ENCODE measurements at regions not wholly inside any gene's neighbourhood (a gene's known extent, or its start where the extent isn't known, plus 50 kb on each side); places are given as distances from the start of the nearest gene placed in this dataset.

DNA sequence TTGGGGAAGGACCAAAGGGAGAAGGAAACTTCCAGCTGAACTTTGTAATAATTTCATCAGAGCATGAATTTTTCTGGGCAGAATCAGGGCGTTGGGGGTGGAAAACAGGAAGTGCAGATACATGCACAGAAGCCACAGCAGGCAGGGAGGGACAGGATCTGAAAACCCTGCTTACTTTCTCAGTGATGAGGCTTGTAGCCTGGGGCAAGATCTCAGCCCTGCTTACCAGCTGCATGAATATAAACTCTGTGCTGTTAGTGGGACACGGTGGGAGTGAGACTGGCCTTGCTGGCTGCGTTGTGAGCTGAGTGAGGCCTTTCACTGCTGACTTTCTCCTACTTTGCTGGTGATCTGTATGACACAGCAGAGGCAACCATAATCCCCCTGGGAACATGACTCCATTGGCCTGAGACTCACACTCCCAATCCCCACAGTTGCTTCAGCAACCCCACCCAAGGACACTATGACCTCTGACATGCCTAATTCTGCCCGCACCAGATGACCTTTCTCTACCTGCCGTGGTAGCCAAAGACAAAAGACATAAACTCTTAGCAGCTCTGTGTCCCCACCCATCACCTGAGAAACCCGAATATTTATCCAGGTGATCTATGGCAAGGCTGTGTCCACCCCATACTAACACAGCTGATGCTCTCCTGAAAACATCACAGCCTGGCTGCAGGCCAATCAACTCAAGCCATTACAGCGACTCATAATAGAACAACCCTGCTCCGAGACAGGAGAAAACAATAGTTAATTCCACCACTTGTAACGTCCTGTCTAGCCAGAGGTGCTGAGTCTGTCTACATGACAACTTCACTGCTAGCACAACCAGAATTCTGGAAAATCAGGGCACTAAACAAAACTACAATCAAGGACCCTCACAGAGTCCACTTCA, 190.7 kb upstream of the CHRM2 start:
- peak; percentile 17 for DNase-seq (ENCODE audit: low read depth)
- in situ Hi-C loops (cut with HindIII; ENCODE audit: low pct_unique_long_range_greater_than_20kb, low sequenced_read_pairs) = no loop called here

DNA sequence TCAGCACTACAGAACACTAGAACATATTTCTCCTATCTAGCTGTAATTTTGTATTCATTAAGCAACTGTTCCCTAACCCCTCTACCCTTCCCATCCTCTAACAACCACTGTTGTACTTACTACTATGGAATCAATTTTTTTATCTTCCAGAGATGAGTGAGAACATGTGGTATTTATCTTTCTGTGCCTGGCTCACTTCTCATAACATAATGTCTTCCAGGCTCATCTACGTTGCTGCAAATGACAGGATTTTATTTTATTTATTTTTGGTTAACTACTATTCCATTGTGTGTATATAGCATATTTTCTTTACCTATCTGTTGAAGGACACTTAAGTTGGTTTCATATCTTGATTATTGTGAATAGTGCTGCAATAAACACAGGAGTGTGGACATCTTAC, 200.9 kb upstream of the CHRM2 start:
- DNase-seq (ENCODE audit: low read depth) = no peak
- in situ Hi-C loops (cut with HindIII; ENCODE audit: low pct_unique_long_range_greater_than_20kb, low sequenced_read_pairs) = no loop called here

DNA sequence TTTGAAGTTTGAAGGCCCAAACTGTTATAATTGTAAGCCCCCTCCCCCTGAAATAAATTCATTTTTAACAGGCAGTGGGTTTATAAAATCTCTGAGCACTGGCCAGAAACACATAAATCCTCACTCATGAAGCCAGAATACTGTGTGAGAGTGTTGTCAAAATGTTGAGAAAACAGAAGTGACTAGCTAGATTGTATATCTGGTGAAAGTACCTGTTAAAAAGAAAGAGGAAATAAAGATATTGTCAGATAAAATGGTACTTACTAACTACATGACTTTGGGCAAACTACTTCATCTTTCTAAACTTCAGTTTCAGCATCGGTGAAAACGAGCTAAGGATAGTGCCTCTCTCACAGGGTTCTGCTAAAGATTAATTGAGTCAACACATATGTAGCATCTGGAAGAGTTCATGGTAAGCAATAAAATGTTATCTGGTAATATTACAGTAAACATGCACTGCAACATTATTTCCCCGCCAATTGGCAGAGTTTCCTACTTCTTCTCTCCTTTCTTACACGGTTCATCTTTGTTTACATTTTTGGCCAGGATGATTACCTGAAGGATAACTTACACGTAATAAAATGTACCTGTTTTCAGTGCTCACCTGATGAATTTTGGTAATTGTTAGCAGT, 202.5 kb upstream of the CHRM2 start:
- in situ Hi-C loops (cut with HindIII; ENCODE audit: low pct_unique_long_range_greater_than_20kb, low sequenced_read_pairs) = no loop called here

DNA sequence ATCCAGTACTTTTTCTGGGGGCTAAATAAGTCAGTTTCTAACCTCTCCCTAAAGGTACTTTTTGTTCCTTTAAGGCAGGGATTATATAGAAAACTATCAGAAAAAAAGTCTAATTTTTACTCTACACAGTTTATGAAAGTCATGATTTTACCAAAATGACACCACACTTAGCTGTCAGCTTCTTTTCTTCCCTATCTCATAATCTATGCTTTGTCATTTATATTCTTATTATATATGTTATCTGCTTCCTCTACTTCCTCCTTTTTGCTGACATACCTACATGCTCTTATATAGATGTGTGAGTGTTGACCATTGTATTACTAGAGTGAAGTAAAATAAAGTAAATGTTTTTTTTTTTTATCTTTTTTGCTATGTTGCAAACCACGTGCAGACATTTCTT, 203.9 kb upstream of the CHRM2 start:
- no peak for DNase-seq (ENCODE audit: low read depth)
- in situ Hi-C loops (cut with HindIII; ENCODE audit: low pct_unique_long_range_greater_than_20kb, low sequenced_read_pairs) = no loop called here

More for the DNA sequence above, 202.5 kb upstream of the CHRM2 start:
- no peak for DNase-seq (ENCODE audit: low read depth)

DNA sequence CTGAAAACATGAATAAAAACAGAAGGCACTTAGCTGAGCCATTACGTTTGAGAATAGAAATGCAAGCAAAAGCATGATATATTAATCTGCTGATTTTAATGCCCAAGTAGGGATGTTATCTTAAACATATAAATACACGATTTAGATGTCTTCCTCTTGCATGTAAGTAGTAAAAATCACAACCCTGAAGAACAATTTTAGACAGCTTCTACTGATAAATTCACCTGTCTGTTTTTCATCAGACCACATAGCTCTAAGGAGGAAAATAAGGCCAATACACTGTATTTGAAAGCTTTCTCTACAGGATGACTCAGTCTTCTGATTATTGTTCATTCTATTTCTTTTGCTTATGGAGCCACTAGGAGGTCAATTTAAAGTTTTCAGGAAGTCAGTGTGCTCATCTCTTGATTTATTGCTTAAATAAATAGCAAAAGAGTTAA, 210.9 kb upstream of the CHRM2 start:
- in situ Hi-C loops (cut with HindIII; ENCODE audit: low pct_unique_long_range_greater_than_20kb, low sequenced_read_pairs) = no loop called here
- peak; percentile 22 for DNase-seq (ENCODE audit: low read depth)

DNA sequence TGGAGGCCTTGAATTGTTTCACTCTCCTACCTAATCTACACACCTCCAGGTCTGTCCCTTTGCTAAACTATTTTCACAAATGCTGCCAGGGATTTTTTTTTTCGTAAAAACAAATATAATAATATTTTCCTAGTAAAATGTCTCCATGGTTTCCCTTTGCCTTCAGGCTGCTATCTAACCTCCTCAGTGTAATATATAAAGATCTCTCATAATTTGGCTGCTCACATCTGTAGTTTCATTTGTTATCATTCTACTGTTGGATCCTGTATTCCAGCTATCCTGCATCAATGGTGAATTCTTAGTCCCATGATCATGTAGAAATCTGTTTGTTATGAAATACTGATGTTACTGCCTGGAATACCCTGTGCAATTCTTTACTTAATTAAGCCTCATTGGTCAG, 211.9 kb upstream of the CHRM2 start:
- in situ Hi-C loops (cut with HindIII; ENCODE audit: low pct_unique_long_range_greater_than_20kb, low sequenced_read_pairs) = no loop called here
- DNase-seq (ENCODE audit: low read depth) = no peak

DNA sequence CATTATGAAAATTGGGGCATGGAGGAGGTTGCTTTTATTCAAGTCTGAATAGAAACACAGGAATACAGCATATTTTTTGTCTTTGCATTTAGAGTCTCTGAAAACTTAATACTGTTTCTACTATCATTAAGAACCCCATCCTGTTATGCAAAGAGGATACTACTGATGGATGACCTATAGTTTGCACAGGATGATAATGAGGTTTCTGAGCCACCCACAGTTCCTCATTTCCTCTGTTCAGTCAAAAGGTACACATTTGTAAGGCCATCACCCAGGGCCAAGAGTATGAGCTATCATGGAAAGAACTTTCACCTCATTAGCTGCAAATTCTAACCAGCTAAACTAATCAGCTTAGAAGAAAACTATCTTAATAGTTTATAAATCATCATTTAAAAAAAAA, 213.0 kb upstream of the CHRM2 start:
- in situ Hi-C loops (cut with HindIII; ENCODE audit: low pct_unique_long_range_greater_than_20kb, low sequenced_read_pairs) = no loop called here

DNA sequence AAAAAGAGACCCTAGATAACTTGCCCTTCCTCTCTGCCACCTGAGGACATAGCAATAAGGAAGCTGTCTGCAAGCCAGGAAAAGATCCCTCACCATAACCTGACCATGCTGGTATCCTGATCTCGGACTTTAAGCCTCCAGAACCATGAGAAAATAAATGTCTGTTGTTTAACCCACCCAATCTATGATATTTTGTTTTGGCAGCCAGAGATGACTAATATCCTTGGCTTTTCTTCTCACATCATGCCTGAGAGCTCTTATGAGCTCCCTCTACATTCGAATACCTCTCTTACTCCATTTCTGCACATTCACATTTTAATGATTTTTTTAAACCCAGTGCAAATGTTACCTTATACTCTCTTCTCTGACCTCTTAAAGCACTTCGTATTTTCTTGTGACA, 214.0 kb upstream of the CHRM2 start:
- no peak for DNase-seq (ENCODE audit: low read depth)

More for the DNA sequence above, 213.0 kb upstream of the CHRM2 start:
- no peak for DNase-seq (ENCODE audit: low read depth)

DNA sequence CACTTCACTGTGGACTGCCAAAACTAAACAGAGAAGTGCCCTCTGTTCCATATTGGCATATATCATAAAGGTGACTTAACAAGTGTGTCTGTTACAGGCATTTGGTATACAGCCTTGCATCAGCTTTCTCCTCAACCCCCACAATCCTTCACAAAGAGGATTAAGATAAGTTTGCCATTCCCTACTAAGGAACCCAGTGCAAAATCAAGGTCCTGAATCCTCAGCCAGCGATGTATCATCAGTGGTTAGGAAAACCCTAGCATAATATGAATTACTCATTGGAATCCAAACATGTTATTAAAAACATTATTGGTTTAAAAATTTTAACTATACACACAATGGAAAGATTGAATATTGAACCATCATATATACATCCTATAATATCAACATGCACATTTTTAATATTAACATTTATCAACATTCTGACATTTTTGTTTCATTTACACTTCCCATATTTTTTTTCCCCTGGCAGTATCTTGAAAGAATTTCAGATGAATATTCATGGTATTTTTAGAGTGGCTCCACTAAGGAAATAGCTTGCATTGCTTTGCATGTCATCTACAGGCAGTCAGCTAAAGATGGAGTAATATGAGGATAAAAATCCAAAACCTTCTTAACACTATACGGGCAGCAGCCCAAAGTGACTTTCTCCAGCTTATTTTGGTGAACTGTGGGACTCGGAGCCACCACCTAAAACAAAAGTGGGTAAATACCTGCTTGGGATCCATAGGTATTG, 215.6 kb upstream of the CHRM2 start:
- in situ Hi-C loops (cut with HindIII; ENCODE audit: low pct_unique_long_range_greater_than_20kb, low sequenced_read_pairs) = no loop called here
- no peak for DNase-seq (ENCODE audit: low read depth)

More for the DNA sequence above, 214.0 kb upstream of the CHRM2 start:
- in situ Hi-C loops (cut with HindIII; ENCODE audit: low pct_unique_long_range_greater_than_20kb, low sequenced_read_pairs) = no loop called here

DNA sequence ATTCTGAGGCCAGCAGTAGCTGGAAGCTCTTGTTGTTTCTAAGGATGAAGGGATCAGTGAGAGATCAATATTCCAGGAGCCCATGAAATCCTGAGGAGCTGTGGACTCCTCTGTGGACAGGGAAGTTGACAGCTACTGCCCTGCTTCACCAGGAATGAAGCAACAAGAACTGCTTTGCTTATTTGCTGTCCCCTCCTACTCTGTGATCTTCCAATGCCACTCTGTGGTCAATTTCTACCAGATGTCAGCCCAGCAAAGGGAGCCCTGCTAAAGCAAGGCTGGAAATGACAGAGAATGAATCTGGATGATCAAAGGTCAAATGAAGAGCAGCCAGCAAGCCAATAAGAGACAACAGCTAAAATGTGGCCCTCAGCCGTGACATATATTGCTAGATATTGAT, 227.5 kb upstream of the CHRM2 start:
- in situ Hi-C loops (cut with HindIII; ENCODE audit: low pct_unique_long_range_greater_than_20kb, low sequenced_read_pairs) = no loop called here
- DNase-seq (ENCODE audit: low read depth) = no peak

DNA sequence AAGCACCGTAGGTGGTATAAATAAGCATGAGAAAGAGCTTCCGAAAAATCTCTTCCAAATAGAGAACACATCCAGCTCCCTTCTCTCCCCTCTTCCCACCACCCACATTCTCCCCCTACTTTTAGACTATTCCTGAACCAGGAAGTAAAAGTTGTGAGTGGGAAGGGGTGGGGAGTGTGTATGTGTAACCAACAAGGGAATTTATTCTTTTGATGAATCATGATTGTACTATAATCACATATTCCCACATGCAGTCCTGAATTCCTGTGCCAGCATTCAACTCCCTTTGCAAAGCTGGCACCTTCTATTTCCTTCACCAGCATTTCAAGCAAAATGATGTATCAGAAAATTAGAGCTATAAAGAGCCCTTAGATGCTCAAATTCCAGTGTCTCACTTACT, 230.6 kb upstream of the CHRM2 start:
- DNase-seq (ENCODE audit: low read depth) = no peak
- in situ Hi-C loops (cut with HindIII; ENCODE audit: low pct_unique_long_range_greater_than_20kb, low sequenced_read_pairs) = no loop called here

DNA sequence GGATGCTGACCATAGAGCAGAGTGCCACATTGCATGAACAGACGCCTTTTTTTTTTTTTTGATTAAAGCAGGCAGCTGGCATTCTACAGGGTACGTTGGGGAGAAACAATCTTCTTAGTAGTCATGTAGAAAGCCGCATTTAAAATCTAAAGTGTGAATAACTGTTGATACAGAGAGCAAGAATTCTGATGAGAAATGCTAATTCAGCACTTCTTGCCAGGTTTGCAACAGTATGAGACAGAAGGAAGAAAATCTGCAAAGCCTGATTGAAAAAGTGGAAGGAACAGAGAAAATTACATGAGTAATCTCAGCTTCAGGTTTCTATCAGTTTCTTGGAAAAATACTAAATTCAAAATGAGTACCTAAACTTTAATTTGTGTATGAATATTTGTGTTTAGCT, 232.7 kb upstream of the CHRM2 start:
- in situ Hi-C loops (cut with HindIII; ENCODE audit: low pct_unique_long_range_greater_than_20kb, low sequenced_read_pairs) = no loop called here
- DNase-seq (ENCODE audit: low read depth) = no peak

DNA sequence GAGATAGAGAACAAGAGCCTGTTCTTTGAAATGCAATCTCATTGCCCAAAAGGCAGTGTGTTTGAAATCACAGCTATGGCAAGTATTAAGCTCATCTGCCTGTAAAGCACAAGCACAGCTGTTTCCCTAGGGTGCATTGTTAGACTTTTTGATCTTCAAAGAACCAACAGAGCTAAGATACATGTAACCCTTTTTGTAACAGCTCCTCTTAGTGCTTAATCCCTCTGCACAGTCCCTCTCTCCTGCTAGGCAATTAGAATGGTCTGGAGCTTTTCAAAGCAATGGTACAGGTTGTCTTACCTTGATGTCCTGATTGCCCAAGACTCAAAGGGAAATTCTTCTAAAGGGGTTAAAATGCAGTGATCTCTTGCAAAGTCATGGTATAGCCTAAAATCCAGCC, 249.6 kb upstream of the CHRM2 start:
- DNase-seq (ENCODE audit: low read depth) = no peak
- in situ Hi-C loops (cut with HindIII; ENCODE audit: low pct_unique_long_range_greater_than_20kb, low sequenced_read_pairs) = no loop called here

DNA sequence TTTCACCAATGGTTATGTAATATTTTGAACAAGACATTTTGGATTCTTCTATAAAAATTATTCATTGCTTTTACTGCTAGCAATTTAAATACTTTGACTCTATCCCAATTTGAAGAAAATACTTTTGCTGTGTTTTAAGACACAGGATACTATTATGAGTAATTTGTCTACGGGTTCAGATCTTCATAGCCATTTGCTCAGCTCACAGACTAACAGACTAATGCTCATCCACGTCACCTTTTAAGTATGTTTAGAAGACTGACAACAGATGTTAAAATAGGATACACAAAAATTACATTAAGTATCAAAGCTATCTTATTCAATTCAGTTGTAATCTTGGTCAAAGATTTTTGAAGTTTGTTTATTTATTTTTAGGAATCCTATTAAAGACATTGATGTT, 251.3 kb upstream of the CHRM2 start:
- no peak for DNase-seq (ENCODE audit: low read depth)
- in situ Hi-C loops (cut with HindIII; ENCODE audit: low pct_unique_long_range_greater_than_20kb, low sequenced_read_pairs) = no loop called here

DNA sequence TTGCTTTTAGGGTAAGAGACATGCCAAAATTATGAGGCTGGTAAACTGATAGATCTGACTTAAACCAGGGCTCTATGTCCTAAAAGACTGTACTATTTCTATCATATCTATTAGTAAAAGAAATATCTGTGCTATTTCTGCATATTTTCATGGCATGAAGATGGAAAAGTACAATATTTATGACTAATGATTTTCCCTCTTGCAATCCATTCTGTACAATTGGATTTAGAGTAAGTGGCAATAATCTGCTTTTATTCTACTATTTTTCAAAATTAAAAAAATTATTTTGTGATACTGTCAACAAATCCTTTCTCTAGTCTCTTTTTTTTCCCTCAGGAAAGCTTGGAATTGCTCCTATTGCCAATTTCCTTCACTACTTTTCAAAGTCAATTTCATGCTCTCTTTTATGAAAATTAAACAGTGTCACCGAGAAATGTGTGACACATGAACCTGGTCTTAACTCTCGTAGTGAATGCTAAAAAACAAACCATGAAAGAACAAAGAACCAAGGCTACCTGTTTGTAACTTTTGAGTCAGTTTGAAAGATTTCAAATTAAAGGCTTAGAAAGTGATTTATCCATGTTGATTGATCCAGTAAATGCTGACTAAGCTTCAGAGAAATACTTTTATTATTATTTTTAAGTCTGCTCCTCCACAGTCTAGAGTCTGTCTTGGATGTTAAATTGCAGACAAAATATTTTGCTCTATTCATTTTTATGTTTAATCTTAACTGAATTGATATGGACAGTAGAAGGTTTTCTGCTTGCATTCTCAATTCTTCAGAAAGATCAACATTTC, 262.7 kb upstream of the CHRM2 start:
- in situ Hi-C loops (cut with HindIII; ENCODE audit: low pct_unique_long_range_greater_than_20kb, low sequenced_read_pairs) = no loop called here
- DNase-seq (ENCODE audit: low read depth) = no peak

DNA sequence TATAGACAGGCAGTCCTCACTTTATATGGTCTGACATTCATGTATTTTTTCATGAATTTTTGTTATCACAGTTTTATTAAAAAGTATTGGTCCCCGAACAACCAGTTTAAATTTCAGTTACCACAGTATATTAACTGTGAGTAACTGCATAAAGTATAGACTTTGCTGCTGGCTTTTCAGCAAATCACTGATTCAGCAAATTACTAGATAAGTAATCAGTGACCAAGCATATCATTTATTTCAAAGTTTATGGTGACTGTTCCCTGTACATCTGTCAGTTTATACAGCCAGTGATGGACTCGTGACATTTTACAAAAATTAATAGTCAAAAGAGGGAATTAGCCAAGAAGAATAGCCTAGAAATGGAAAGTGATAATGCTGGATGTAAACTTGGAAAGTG, 266.7 kb upstream of the CHRM2 start:
- DNase-seq (ENCODE audit: low read depth) = no peak
- in situ Hi-C loops (cut with HindIII; ENCODE audit: low pct_unique_long_range_greater_than_20kb, low sequenced_read_pairs) = no loop called here

DNA sequence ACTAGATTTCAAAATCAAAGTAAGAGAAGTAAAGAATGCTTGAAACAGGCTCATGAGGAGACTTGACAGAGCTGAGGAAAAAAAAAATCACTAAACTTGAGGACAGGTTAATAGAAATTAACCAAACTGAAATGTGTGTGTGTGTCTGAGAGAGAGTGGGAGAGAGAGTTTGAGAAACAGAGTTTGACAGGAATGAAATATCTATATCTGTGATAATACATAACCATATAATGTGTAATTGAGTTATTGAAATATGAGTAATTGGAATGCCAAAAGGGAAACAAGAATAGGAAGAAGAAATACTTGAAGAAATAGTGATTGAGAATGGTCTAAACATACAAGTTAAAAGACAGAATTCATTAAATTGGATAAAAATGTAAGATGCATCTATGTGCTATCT, 268.0 kb upstream of the CHRM2 start:
- in situ Hi-C loops (cut with HindIII; ENCODE audit: low pct_unique_long_range_greater_than_20kb, low sequenced_read_pairs) = no loop called here
- DNase-seq (ENCODE audit: low read depth) = no peak

DNA sequence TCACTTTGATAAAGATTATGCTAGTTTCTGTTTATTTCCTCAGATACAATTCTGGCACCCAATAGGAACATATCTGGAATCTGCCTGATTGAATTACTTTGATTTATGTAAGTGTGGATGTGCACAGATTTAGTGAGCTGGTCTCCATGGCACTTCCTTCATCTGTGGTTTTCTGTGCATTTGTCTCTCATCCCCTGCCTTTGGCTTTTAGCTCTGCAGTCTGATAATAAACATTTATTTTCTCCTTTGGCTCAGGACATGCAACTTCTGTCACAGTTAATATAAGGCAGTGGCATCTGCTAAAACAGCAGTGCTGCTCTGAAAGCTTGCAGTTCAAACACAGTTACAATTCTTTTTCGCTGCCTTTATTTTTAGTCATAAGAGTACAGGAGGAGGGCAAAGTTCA, 273.7 kb upstream of the CHRM2 start:
- in situ Hi-C loops (cut with HindIII; ENCODE audit: low pct_unique_long_range_greater_than_20kb, low sequenced_read_pairs) = no loop called here
- DNase-seq (ENCODE audit: low read depth) = no peak
